ENCODE measurements at regions not wholly inside any gene's neighbourhood (a gene's known extent, or its start where the extent isn't known, plus 50 kb on each side); places are given as distances from the start of the nearest gene placed in this dataset.
"Not testable (repeated sequence)": the region's sequence is repeated elsewhere in the genome, so short reads cannot be mapped to it uniquely, and the experiment has no call there.

DNA sequence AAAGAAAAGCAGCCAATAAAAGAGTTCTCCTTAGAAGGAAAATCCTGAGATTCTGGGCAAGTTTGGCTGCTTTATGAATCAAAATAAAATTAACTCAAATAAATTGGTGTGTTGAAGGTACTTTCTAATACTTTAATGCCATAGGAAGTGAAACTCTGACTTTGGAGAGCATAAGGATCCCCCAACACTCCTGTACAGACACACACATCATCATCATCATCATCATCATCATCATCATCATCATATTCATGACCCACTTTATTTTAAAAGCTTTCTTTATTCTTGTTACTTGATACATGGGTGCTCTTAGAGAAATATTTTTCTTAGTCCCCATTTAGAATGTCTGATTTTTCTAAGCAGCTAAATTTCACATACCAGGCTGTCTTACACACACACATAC is 283.1 kb upstream of the CYRIA start:
- no peak for DNase-seq

DNA sequence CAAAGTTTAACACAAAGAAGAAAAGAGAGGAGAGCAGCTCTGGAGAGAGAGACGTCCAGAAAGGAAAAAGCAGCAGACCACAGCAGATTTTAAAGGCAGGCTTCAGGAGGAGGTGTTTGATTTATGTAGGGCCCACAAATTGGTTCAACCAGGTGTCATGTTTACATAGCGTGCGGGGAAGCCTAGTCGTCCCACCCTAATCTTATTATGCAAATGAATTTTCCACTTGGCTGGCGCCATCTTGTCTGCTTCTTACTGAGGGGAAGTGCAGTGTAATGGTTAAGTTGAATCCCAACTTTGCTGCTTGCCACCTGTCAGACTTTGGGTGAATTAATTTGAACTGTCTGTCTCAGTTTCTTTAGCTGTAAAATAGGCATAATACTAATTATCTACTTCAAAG is 282.4 kb upstream of the CYRIA start:
- no peak for DNase-seq

DNA sequence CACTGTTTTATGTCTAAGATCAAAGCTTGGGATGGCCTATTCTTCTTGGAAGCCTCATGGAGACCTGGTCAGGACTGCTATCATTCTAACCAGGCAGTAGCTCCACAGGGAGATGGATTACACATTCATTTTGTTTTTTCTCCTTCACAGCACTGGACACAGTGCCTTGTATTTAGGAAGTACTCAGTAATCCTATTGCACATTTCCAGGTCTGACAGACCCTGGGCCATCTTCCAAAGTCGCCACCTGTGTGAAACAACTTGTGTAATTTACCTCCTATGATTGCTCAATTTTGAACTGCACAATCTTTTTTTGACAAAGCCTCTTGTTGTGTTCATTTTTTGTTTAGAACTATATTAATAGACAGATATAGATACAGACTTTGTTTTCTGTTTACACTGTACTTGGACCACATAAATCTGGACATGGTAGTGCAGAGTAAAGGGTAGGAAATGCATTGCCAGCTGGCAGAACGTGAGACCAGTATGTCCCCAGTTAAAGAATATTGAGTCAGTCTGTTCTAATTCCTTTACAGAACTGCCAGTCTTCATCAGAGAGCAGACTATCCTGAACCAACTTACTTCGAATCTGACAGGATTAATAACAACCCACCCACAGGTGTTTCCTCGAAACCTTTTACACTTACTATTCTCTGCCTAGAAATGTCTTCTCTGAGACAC is 277.8 kb upstream of the CYRIA start:
- DNase-seq: no peak

DNA sequence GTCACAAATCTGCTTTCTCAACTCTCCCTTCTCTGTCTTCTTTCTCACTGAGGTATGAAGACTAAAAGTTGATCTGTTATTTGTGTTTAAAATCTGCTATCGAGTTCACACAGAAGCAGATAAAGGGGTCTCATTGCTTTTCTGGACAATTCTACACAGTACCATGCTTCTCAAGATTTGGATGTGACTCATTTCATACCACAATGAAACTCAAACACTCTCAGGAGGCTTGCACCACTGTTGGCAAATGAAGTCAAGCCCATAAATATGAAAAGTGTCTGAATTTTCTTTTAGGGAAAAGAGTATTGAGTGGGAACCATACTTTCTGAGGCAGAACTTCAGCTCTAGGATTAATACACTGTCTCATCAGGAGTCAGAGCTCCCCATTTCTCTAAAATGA is 274.6 kb upstream of the CYRIA start:
- no peak for DNase-seq

DNA sequence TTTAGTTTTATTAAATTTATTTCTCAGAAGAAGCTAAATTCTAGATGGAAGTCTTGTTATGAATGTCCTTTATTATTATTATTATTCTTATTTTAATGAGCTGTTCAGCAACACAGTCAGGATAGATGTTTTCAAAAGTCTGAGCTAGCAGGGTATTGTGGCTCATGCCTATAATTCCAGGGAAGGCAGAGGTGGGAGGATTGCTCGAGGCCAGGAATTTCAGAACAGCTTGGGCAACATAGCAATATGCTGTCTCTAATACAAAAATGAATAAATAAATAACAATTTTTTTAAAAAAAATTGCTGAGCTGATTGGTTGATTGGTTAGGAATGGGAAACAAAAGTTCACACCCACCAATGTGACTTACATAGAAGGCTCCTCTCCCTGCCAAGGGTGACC is 274.1 kb upstream of the CYRIA start:
- DNase-seq: no peak

DNA sequence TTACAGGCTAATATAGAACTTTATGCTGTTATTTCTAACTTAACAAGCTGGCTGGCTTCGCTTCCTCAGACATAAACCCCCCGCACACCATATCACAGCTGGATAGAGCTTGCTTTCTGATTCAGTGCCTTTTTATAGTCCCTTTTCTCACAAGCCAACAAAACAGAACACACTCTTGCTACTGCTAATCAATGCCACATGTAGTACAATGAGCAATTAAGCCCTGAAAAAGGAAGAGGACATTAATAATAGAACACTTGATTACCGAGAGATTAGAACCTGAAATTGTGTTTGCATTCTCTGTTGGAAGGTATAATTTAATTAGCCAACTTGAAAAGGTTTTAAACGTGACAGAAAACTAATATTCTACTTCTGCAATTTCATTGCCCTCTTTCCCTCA is 267.7 kb upstream of the CYRIA start:
- DNase-seq: no peak

DNA sequence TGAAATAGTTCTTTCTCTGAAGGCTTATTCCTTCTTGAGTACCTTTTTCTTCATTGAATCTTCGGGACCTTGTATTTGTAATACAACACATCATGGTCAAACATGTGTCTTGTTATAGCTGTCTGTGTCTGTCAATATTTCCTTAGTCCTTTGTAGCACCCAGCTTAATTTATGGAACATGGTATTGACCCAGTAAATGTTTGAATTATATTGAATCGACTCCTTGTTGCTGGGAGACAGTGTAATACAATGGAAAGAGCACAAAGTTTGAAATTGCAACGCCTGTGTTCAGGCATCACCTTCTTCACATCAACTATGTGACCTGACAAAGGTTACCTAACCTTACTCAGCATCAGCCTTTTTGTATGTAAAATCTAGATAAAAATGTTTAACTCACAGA is 267.2 kb upstream of the CYRIA start:
- DNase-seq: no peak

DNA sequence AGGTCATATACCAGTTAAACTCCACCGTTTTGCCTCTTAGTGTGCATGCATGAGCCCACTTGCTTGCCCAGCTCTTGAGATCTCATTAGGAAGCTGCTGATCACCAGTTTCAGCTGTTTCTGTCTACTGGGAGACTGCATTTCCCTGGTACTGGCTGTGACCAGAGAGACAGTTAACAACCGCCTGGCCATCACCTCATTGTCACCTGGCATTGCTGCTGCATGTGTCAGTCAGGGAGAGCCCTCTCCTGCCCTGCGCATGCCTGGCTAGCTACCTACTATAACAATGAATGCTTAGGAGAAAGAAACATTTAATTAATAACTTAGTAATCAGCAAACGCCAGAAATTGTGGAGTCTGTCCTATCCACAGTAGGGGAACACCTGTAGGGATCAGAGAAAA is 265.8 kb upstream of the CYRIA start:
- DNase-seq: no peak

DNA sequence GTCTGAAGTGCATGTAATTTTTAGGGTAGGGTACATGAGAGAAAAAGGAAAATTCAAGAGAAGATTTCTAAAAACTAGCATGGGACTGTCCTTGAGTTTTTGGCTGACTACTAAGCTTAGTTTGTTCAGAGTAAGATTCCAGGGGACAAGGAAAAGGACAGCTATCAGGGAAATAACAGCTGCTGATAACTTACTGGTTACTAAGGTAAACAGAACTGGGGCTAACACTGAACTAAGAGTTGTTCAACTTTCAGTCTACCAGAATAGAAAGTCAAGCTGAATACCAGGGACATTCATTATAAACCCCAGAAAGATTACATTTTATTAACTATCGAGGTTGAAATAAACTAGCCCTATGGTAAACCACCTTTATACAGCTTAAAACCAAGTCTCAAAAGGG is 261.8 kb upstream of the CYRIA start:
- no peak for DNase-seq

DNA sequence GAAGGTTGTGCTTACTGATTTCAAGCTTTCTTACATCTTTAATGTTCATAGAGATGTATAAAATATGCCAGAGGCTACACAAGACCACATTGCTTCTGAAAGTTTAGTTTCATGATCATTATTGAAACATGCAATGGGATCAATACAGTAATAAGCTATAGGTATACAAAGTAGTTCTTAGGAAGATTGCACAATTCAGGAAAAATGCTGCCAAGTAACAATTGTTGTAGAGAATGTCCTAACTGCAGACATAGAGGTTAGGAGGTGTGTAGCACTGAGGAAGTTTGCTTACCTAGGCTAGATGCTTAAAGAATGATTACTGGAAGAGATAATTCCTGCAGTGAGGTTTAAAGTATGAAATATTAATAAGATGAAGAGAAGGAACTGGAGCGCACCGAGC is 259.5 kb upstream of the CYRIA start:
- DNase-seq: no peak

DNA sequence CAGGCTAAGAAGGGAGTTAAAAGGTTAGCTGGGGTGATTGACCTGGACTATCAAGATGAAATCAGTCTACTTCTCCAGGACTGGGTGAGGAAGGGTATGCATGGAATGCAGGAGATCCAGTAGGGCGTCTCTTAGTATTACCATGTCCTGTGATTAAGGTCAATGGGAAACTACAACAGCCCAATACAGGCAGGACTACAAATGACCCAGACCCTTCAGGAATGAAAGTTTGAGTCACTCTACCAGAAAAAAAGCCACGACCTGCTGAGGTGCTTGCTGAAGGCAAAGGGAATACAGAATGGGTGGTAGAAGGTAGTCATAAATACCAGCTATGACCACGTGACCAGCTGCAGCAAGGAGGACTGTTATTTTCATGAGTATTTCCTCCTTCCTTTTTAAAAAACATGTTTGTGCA is 249.7 kb upstream of the CYRIA start:
- not testable (repeated sequence) for DNase-seq

DNA sequence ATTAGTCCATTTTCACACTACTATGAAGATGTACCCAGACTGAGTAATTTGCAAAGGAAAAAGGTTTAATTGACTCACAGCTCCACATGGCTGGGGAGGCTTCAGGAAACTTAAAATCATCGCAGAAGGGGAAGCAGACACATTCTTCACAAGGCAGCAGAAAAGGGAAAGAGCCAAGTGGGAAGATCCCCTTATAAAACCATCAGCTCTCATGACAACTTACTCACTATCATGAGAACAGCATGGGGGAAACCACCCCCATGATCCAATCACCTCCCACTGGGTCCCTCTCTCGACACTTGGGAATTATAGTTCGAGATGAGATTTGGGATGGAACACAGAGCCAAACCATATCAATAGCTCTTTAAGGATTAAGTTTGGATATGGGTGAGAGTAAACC is 246.1 kb upstream of the CYRIA start:
- no peak for DNase-seq

DNA sequence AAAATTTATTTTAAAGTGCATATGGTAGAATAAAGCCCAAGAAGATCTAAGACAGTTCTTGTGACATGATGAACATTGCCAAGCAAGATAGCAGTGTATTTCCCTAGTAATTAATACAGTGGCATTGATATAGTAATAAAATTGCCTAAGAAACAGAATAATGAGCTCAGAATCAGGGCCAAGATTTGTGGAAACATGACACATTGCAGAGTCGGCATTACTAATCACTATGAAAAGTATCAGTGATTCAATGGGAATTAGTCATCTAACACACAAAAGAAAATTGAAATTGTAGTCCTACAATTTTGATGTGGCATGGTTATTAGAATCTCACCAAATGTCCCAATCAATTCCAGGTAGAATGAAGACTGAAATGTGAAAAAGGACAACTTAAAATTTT is 243.0 kb upstream of the CYRIA start:
- no peak for DNase-seq

DNA sequence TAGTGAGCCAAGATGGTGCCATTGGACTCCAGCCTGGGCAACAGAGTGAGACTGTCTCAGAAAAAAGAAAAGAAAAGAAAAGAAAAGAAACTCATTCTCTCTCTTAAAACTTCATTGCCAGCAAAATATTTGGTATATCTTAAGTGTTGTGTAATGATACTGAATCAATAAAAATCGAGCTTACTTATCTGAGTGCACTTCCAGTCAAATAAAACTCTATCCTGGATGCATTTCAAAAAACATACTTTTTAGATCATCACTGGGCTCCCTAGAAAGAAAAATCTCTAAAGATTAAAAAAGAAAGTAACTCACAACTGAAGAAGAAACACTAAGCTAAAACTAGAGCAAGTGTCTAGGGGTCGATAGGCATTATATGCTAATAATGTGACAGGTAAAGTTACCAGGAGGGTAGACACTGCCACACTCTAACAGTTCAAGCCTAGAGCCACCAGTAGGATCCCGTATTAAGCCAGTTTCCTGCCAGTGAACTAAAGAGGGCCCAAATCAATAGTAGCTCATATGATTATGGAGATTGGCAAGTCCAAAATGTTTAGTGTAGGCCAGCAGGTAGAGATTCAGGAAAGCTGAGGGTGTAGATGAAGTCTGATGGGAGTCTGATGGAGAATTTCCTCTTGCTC is 242.1 kb upstream of the CYRIA start:
- DNase-seq: no peak

DNA sequence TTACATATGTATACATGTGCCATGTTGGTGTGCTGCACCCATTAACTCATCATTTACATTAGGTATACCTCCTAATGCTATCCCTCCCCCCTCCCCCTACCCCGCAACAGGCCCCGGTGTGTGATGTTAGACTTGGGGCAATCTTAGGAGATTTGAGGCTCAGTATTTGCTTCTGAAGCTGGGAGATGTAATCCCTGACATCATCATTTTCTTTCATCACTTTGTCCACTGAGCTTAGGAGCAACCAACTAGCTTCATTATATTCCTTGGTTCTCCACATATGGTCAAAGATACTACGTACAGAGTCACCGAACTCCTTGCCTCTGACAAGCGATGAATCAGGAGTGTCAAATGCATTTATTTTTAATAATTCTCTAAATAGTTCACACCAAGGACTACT is 239.7 kb upstream of the CYRIA start:
- DNase-seq: not testable (repeated sequence)

DNA sequence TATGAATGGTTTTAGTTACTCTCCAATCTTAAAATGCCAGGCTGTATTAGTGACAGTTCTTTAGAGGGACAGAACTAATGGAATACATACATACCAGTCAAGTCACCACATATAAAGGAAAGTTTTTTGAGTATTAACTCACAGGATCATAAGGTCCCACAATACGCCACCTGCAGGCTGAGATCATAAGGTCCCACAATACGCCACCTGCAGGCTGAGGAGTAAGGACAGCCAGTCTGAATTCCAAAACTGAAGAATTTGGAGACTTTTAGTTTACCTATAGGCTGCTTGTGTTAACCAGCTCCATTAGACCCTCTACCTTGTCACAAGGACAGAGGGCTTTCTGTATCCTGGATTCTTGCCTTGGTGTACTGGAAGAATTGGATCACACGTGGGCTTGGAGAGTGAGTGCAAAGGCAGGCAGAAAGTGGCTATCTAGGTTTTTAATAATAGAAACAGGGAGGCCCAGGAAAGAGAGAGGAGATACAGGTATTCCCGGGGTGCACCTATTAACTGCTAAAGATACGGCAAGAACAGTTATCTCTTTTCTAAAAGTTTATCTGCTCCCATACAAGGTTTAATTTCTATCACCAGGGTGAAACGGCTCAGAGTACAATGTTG is 234.9 kb upstream of the CYRIA start:
- DNase-seq: peak in 1 of 2 donors; percentile 3

DNA sequence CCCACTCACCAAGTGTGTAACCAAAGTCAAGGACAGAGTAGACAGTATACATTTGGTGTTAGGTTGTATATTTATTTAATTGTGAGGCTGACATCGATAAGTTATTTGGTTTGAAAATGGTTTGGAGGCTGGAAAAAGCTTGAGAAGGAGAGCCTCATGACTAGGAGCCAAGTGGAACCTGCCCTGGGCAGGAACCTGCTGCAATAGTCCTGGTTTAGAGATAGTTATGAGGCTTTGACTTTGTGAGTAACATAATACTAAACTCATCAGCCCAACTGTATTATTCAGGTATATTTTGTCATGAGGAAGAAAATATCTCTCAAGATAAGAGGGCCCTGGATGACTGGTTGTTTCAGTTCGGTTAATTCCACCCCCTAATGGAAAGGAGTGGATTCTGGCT is 234.3 kb upstream of the CYRIA start:
- DNase-seq: no peak

DNA sequence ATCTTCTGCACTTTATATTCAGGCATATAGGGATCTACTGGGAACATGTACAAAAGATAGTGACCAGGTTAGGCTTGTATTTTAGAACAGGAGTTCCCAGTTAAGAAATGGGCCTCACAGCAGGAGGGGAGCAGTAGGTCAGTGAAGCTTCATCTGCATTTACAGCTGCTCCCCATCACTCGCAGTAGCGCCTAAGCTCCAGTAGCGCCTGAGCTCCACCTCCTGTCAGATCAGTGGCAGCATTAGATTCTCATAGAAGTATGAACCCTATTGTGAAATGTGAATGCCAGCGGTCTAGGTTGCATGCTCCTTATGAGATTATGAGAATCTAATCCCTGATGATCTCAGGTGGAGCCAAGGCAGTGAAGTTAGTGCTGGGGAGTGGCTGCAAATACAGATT is 224.4 kb upstream of the CYRIA start:
- no peak for DNase-seq

DNA sequence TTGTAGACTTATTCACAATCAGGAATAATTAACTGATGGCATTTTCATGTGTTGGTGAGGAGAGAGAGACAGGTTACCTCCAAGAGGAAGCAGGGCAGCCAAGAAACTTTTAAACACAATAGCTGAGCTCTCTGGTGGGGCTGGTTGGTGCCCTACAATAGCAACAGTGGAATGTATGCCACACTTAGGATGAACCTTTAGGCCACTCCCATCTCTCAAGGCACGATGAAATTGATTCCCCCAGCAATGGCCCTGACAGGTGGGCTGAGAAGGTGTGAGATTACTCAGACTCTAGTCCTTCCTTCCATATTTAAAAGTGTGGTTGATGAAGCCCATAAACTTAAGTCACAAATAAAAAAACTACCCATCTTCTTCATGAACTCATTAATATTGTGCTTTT is 219.4 kb upstream of the CYRIA start:
- no peak for DNase-seq

DNA sequence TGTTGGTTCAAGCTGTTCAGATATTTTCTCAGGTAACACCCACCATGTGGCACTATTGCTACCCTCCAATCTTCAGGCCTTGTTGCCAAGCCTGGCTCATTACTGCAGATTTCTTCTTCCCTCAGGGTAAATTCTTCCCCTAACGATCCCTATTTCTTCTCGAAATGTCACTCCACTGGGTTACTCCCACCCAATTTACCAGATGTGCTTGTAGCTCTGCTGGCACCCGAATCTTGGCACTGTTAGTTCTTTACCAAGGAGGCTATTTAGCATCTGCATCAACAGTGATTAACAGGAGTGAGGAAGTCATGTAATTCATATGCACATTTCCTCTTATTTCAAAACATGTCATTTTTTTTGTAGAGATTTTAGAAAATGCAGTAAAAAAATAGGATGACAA is 217.1 kb upstream of the CYRIA start:
- no peak for DNase-seq

DNA sequence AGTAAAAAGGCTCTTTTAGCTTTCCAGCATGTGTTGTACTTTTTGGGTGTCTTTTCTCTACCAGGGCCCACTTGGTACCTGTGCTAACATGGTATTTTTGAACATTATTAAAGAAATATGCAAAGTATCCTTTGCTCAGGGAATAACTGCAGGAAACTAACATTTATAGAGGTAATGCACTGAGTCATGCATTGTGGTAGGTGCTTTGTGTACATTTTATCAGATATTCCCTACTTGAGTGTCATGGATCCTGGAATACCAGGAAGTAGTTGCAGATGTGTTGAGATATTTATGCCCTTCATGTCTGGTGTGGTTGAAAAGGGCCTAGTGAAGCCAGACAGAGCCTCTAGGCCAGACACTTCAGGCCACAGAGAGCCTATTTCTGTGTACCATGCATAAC is 215.5 kb upstream of the CYRIA start:
- no peak for DNase-seq

DNA sequence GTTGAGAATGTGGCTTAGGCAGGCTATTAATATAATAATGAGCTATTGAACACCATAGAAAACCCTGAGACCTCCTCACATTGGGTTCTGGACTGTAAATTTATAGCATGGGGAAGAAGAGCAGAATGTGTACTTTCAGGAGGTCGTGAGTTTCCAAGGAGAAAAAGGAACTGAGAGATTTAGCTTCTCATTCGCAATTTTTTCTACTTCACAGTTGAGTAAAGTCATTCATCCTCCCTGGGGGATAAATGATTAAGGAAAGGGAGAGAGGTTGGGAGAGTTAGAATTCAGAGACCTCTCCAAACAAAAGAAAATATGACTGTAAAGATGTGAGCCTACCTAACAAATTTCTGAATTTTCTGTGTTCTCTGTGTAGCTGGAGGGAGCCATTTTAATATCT is 205.8 kb upstream of the CYRIA start:
- no peak for DNase-seq

DNA sequence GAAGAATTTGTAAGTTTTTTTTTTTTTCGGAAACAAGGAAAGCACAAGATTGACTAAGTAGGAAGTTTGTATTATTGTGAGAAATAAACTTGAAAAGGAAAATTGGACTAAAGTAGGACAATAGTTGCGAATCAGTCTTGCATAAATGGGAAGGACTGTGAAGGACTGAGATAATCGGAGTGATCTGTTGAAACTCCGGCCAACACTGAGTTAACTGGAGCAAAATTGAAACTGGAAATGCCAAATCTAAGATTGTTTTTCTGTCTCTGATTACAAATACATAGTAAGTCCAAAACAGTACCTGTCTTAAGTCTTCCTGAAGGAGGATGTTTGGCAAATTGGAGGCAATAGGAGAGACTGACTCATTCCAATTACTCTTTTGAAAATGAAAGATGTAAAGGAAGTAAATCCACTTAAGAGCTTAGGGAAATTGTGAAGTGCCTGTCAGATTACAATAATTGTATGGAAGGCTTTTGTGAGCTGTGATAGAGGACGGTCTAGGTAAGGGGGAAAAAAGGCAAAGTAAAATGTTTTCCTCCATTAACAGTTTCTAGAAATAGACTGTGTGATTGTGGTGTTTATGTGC is 204.9 kb upstream of the CYRIA start:
- DNase-seq: no peak

DNA sequence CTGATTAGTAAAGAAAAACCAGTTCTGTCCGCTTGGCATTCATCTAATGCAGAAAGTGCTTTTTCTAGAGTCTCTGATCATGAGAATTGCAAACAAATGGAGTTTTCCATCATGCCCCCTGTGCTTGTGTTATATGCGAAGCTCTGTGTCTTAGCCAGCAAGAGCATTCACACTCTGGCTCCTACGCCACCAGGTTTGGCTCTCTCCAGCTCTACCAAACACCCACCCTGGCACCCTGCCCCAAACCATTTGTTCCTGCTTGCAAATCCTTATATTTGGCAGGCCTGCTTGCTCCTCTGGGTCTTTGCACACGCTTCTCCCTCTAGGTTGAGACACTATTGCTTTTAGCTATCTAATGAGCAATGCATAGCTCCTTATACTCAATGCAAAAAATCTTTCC is 204.1 kb upstream of the CYRIA start:
- no peak for DNase-seq

All from stimulated activated CD4-positive, alpha-beta T cell treated with anti-CD3 and anti-CD28 coated beads, Interleukin-2, amount 100 ng/mL, for 24 hours (primary cell).